PFSK-1 (cell line): ENCODE measurements at regions not wholly inside any gene's neighbourhood (a gene's known extent, or its start where the extent isn't known, plus 50 kb on each side); places are given as distances from the start of the nearest gene placed in this dataset.

Source experiments
- FOXP2 ChIP-seq: optimal IDR thresholded peaks from 2 replicates; pipeline ENCODE3; 2011; ENCODE audit warnings: borderline replicate concordance, control low read depth, inconsistent platforms; ENCODE audit not compliant: insufficient read depth; ENCODE audit errors: extremely low read length, extremely low read depth
- POLR2AphosphoS5 ChIP-seq: IDR thresholded peaks from 2 replicates; pipeline ENCODE4 v1.6.1; 2012; ENCODE audit warnings: low read depth, mild to moderate bottlenecking, control low read depth, low read length, moderate library complexity
- REST ChIP-seq, 2 experiments: IDR thresholded peaks; 2 replicates each; pipeline versions ENCODE4 v1.6.1 to v1.8.0; 2011 to 2012; ENCODE audit warnings: low read depth in 2 of 2, low read length in 2 of 2, control low read depth in 1 of 2, inconsistent platforms in 1 of 2, mild to moderate bottlenecking in 1 of 2, moderate library complexity in 1 of 2; ENCODE audit not compliant: insufficient read depth in 1 of 2
- SIN3A ChIP-seq: IDR thresholded peaks from 2 replicates; pipeline ENCODE4 v1.6.1; 2012; ENCODE audit warnings: mild to moderate bottlenecking, low read length, moderate library complexity, borderline replicate concordance; ENCODE audit not compliant: insufficient read depth
- TAF1 ChIP-seq: IDR thresholded peaks from 2 replicates; pipeline ENCODE4 v1.6.1; 2012; ENCODE audit warnings: low read length, control low read depth, borderline replicate concordance; ENCODE audit not compliant: insufficient read depth

DNA sequence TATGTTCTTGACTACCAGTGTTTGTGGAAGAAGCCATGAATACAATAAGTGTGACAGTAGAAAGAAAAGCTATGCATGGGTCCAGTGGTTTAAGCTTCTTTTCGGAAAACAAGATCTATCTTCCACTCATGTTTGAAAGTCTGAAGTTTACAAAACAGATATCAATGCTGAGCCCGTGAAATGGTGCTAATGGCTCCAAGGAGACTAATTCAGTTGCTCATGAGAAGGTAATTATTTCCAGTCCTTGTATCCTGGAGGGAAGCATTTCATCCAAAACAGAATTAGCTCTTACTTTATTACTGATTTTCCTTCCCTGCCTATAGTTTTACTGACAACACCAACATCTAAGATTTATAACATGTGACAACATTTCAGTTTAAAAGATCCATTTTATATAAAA, 1364.9 kb downstream of the PCDH9 start:
- TF ChIP-seq FOXP2 (no peak), POLR2AphosphoS5 (no peak), TAF1 (no peak), SIN3A (no peak), REST (IDR thresholded peaks at IDR 0.05; ENCODE audit: insufficient read depth in 1 of 2, low read depth in 2 of 2, low read length in 2 of 2) (no peak)

DNA sequence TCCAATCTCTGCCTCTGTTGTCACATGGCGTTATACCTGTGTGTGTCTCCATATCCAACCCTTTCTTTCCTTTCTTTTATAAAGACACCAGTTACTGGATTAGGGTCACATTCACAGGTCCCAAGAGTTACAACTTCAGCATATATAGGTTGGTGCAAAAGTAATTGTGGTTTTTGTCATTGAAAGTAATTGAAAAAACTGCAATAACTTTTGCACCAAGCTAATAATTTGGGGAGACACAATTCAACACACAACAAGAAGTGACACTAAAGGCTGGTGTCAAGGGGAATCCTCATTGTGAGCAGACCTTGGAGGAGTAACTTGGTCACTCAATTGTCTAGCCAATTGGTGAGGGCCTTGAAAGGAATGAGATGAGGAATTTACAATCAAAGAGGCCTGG, 1366.1 kb downstream of the PCDH9 start:
- TF ChIP-seq REST (IDR thresholded peaks at IDR 0.05; ENCODE audit: insufficient read depth in 1 of 2, low read depth in 2 of 2, low read length in 2 of 2) (no peak), TAF1 (no peak)

DNA sequence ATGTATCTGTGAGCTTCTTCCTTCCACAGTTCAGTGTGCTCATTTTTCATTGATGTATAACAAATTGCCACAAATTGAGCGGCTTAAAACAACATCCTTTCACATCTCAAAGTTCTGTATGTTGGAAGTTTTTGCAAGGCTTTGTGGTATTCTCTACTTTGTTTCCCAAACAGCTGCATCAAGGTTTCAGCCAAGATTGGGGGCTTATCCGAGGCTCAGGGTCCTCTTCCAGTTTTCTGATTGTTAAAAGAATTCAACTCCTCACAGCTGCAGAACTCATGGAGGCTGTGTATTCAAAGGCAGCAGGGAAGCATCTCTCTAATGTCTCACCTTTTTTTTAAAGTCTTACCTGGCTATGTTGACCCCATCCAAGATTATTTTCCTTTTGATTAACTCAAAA, 1369.8 kb downstream of the PCDH9 start:
- TF ChIP-seq POLR2AphosphoS5 (no peak), TAF1 (no peak), SIN3A (no peak), FOXP2 (no peak), REST (IDR thresholded peaks at IDR 0.05; ENCODE audit: insufficient read depth in 1 of 2, low read depth in 2 of 2, low read length in 2 of 2) (no peak)

GRCh38 chr13:65857942-65858565, 1372.1 kb downstream of the PCDH9 start:
- TF ChIP-seq REST (IDR thresholded peaks at IDR 0.05; ENCODE audit: insufficient read depth in 1 of 2, low read depth in 2 of 2, low read length in 2 of 2) (no peak), SIN3A (no peak), TAF1 (no peak), POLR2AphosphoS5 (no peak), FOXP2 (no peak)

DNA sequence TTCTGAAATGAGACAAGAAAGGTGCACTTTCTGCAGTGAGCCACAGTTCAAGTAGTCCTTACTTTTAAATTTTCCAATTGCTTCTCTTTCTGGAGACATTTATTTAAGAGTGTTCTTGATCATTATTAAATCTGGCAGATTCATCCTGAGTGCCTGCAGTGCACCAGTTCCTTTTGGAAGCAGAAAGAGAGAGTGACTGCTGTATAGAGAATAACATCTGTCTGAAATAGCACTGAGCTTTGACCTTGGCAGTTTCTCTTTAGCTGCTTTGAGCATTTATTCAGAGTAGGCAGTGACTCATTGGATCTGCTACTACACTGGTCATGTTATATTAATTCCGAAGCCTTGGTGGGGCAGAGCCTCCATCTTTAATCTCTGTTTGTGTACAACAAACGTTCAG, 1373.7 kb downstream of the PCDH9 start:
- no peak for TF ChIP-seq TAF1
- TF ChIP-seq FOXP2, result no peak
- no peak for TF ChIP-seq REST (IDR thresholded peaks at IDR 0.05; ENCODE audit: insufficient read depth in 1 of 2, low read depth in 2 of 2, low read length in 2 of 2)
- TF ChIP-seq SIN3A, result no peak
- TF ChIP-seq POLR2AphosphoS5, result no peak
